GM12878 (cell line): ENCODE measurements at regions not wholly inside any gene's neighbourhood (a gene's known extent, or its start where the extent isn't known, plus 50 kb on each side); places are given as distances from the start of the nearest gene placed in this dataset.

ENCODE experiments used
- CTCF ChIP-seq, 3 experiments: IDR thresholded peaks in 2 of 3; conservative IDR thresholded peaks in 1 of 3; 2 replicates each; pipeline ENCODE4 v1.5.1; 2011; ENCODE audit warnings: low read depth in 3 of 3, low read length in 3 of 3, mild to moderate bottlenecking in 3 of 3, control low read depth in 2 of 3, moderate library complexity in 2 of 3, inconsistent platforms in 1 of 3, mixed read lengths in 1 of 3; ENCODE audit not compliant: control insufficient read depth in 2 of 3, insufficient read depth in 1 of 3; ENCODE audit errors: extremely low read depth in 1 of 3
- EP300 ChIP-seq, 2 experiments: fragments of 150-350 bp in 1 of 2; IDR thresholded peaks; 2 replicates each; pipeline ENCODE4 v1.6.1; 2011 to 2012; ENCODE audit warnings: low read depth in 2 of 2, low read length in 2 of 2, borderline replicate concordance in 1 of 2, improper control_type of control experiment in 1 of 2, inconsistent platforms in 1 of 2; ENCODE audit not compliant: control insufficient read depth in 1 of 2
- EZH2 ChIP-seq: IDR thresholded peaks from 2 replicates; pipeline ENCODE4 v1.6.1; 2012; ENCODE audit warnings: low read depth, mild to moderate bottlenecking, control low read depth, inconsistent platforms, low read length, borderline replicate concordance; ENCODE audit not compliant: control insufficient read depth
- JUNB ChIP-seq: IDR thresholded peaks from 2 replicates; pipeline ENCODE4 v1.6.1; 2016; ENCODE audit warnings: antibody characterized with exemption, mild to moderate bottlenecking
- RAD21 ChIP-seq: IDR thresholded peaks from 2 replicates; pipeline ENCODE4 v1.6.1; 2011; ENCODE audit warnings: mild to moderate bottlenecking, low read depth, low read length, moderate library complexity; ENCODE audit not compliant: insufficient read depth
- SUZ12 ChIP-seq: fragments of 200-600 bp; sonication (generic); IDR thresholded peaks from one replicate; pipeline ENCODE4 v1.6.1; 2018; ENCODE audit warnings: antibody characterized with exemption, mild to moderate bottlenecking; ENCODE audit not compliant: unreplicated experiment
- USF2 ChIP-seq: IDR thresholded peaks from 2 replicates; pipeline ENCODE4 v1.6.1; 2011; ENCODE audit warnings: low read depth, low read length, improper control_type of control experiment, borderline replicate concordance
- ZNF24 ChIP-seq: fragments of 450-650 bp; IDR thresholded peaks from 2 replicates; pipeline ENCODE4 v1.6.1; 2017; ENCODE audit warnings: antibody characterized with exemption, mild to moderate bottlenecking
- TF ChIP-seq, protein P1 (sequence below): IDR thresholded peaks from 2 replicates; pipeline ENCODE4 v1.6.1; 2011; ENCODE audit warnings: borderline replicate concordance, low read depth, mild to moderate bottlenecking, moderate library complexity, low read length; ENCODE audit not compliant: insufficient read depth, poor library complexity, severe bottlenecking
- TF ChIP-seq, protein P2 (sequence below): fragments of 450-650 bp; formaldehyde crosslinking; IDR thresholded peaks from 2 replicates; pipeline ENCODE4 v1.5.0; 2022; ENCODE audit warnings: mild to moderate bottlenecking, missing genetic modification characterization

DNA sequence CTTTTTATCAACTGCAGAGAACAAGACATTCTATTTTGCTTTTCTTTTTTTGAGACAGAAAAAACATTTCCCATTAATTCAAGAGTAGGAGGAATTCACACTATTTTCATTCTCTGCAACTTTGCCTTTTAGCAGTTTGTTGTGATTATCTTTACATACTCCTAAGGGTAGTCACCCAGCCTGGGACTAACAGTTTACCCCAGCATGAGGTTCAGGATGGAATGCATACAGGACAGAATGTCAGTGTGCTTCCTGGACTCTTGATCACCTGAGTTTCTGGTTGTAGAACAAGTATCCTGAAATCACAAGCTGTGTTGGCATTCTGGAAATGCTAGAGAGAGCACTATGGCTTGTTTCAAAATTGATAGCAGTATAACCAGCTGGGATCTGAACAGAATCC lies 368.1 kb downstream of the KIF4B start:
- TF ChIP-seq, protein P1, sequence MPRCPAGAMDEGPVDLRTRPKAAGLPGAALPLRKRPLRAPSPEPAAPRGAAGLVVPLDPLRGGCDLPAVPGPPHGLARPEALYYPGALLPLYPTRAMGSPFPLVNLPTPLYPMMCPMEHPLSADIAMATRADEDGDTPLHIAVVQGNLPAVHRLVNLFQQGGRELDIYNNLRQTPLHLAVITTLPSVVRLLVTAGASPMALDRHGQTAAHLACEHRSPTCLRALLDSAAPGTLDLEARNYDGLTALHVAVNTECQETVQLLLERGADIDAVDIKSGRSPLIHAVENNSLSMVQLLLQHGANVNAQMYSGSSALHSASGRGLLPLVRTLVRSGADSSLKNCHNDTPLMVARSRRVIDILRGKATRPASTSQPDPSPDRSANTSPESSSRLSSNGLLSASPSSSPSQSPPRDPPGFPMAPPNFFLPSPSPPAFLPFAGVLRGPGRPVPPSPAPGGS, result no peak
- TF ChIP-seq EZH2 (no peak), CTCF (IDR thresholded peaks at IDR 0.05 in 2 of 3, conservative IDR thresholded peaks at IDR 0.05 in 1 of 3; ENCODE audit: control insufficient read depth in 2 of 3, extremely low read depth in 1 of 3, insufficient read depth in 1 of 3, low read depth in 3 of 3, low read length in 3 of 3) (no peak), JUNB (no peak), RAD21 (no peak), SUZ12 (no peak), ZNF24 (no peak), EP300 (IDR thresholded peaks at IDR 0.05; ENCODE audit: borderline replicate concordance in 1 of 2, control insufficient read depth in 1 of 2, low read depth in 2 of 2, low read length in 2 of 2) (no peak), USF2 (no peak)
- TF ChIP-seq, protein P2, sequence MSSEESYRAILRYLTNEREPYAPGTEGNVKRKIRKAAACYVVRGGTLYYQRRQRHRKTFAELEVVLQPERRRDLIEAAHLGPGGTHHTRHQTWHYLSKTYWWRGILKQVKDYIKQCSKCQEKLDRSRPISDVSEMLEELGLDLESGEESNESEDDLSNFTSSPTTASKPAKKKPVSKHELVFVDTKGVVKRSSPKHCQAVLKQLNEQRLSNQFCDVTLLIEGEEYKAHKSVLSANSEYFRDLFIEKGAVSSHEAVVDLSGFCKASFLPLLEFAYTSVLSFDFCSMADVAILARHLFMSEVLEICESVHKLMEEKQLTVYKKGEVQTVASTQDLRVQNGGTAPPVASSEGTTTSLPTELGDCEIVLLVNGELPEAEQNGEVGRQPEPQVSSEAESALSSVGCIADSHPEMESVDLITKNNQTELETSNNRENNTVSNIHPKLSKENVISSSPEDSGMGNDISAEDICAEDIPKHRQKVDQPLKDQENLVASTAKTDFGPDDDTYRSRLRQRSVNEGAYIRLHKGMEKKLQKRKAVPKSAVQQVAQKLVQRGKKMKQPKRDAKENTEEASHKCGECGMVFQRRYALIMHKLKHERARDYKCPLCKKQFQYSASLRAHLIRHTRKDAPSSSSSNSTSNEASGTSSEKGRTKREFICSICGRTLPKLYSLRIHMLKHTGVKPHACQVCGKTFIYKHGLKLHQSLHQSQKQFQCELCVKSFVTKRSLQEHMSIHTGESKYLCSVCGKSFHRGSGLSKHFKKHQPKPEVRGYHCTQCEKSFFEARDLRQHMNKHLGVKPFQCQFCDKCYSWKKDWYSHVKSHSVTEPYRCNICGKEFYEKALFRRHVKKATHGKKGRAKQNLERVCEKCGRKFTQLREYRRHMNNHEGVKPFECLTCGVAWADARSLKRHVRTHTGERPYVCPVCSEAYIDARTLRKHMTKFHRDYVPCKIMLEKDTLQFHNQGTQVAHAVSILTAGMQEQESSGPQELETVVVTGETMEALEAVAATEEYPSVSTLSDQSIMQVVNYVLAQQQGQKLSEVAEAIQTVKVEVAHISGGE, result no peak
